Panc1 (cell line): ENCODE measurements at regions not wholly inside any gene's neighbourhood (a gene's known extent, or its start where the extent isn't known, plus 50 kb on each side); places are given as distances from the start of the nearest gene placed in this dataset.

Experiments
- ATAC-seq: fragments of 200-7000 bp; cut with Tn5 transposase; 2 replicates; pipeline ENCODE4 v1.9.1; 2020; ENCODE audit warnings: mild to moderate bottlenecking, moderate library complexity
- BruUV-seq: library from RNA; stranded (reverse); fragments of 400-500 nt; replicated peaks from 2 replicates; lab custom pipeline; 2021; lab: Mats Ljungman, UMichigan
- CTCF ChIA-PET: fragments of 300-600 bp; sonication (Branson Sonifier 250); formaldehyde crosslinking; loops from one replicate; lab custom pipeline; 2022; ENCODE audit warnings: antibody characterized with exemption; lab: Charles Lee
- POLR2A ChIA-PET: fragments of 300-600 bp; sonication (Branson Sonifier 250); formaldehyde crosslinking; loops from one replicate; lab custom pipeline; 2022; ENCODE audit warnings: antibody characterized with exemption; lab: Charles Lee
- DNase-seq: peaks from one replicate; pipeline ENCODE4 v3.0.0-alpha.2; 2010; ENCODE audit warnings: low read depth, low spot score
- H3K27ac ChIP-seq: 2 replicates; pipeline ENCODE4 v1.5.1; 2011; ENCODE audit warnings: mild to moderate bottlenecking, low read length, inconsistent platforms
- H3K27me3 ChIP-seq: fragments of 200-500 bp; sonication (Bioruptor generic); 2 replicates; pipeline ENCODE4 v1.6.0; 2014; ENCODE audit warnings: low read length, inconsistent platforms; ENCODE audit not compliant: control insufficient read depth, insufficient read depth
- H3K36me3 ChIP-seq: fragments of 200-500 bp; sonication (Bioruptor generic); 2 replicates; pipeline ENCODE4 v1.5.1; 2014; ENCODE audit warnings: inconsistent platforms, mild to moderate bottlenecking, low read length, moderate library complexity; ENCODE audit not compliant: control insufficient read depth, insufficient read depth
- H3K4me1 ChIP-seq: 2 replicates; pipeline ENCODE4 v1.5.1; 2011; ENCODE audit warnings: inconsistent platforms, mild to moderate bottlenecking, low read length, moderate library complexity; ENCODE audit not compliant: control insufficient read depth, insufficient read depth
- H3K4me3 ChIP-seq, 2 experiments: 2 replicates each; pipeline ENCODE4 v1.5.1; 2011 to 2012; ENCODE audit warnings: low read depth in 2 of 2, low read length in 2 of 2, mild to moderate bottlenecking in 2 of 2, inconsistent platforms in 1 of 2, moderate library complexity in 1 of 2
- H3K9me3 ChIP-seq: fragments of 200-500 bp; sonication (Bioruptor generic); 2 replicates; pipeline ENCODE4 v1.5.1; 2014; ENCODE audit warnings: low read depth, mild to moderate bottlenecking, inconsistent platforms, low read length, moderate library complexity; ENCODE audit not compliant: control insufficient read depth, insufficient read depth
- POLR2AphosphoS5 ChIP-seq: IDR thresholded peaks from 2 replicates; pipeline ENCODE4 v1.6.1; 2012; ENCODE audit warnings: mild to moderate bottlenecking, low read depth, low read length, moderate library complexity
- SIN3A ChIP-seq: IDR thresholded peaks from 2 replicates; pipeline ENCODE4 v1.6.1; 2012; ENCODE audit warnings: low read depth, mild to moderate bottlenecking, low read length, moderate library complexity, borderline replicate concordance; ENCODE audit not compliant: insufficient read depth
- TCF7L2 ChIP-seq: IDR thresholded peaks from 2 replicates; pipeline ENCODE4 v1.6.1; 2011; ENCODE audit warnings: mild to moderate bottlenecking, low read depth, low read length, inconsistent platforms
- in situ Hi-C: cut with HindIII; loops from 2 replicates; pipeline ENCODE4 v1.10.0; 2016; ENCODE audit warnings: low sequenced_read_pairs, low pct_unique_long_range_greater_than_20kb
- intact Hi-C: fragments of 100-400 bp; cut with micrococcal nuclease; formaldehyde crosslinking; loops from one replicate; pipeline ENCODE4 v1.10.0; 2022; ENCODE audit not compliant: unreplicated experiment
- TF ChIP-seq, protein P1 (sequence below): fragments of 450-650 bp; IDR thresholded peaks from 2 replicates; pipeline ENCODE4 v1.5.1; 2017; ENCODE audit warnings: mild to moderate bottlenecking
- TF ChIP-seq, protein P2 (sequence below), 2 experiments: IDR thresholded peaks; 2 replicates each; pipeline ENCODE4 v1.6.1; 2011 to 2012; ENCODE audit warnings: low read depth in 2 of 2, control low read depth in 1 of 2, low read length in 1 of 2, mild to moderate bottlenecking in 1 of 2, moderate library complexity in 1 of 2; ENCODE audit not compliant: insufficient read depth in 1 of 2

DNA sequence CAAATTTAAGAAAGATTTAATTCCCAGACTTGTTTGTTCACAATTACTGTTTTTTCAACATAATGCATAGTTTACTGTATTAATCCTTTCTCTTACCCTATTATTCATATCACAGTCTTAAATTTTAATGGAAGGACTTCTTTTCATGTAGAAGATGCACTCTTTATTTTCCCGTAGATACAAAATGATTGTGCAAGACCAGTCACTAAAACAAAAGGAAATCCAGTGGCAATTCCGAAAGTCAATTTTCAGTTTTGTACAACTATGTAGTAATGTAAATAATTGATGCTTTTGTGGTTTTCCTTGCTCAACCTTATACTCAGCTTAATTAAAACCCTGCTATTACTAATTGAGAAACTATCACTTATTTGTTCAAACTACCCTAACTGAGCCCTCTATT lies 361.5 kb upstream of the PTCHD4 start:
- Histone ChIP-seq H3K9me3 (no peaks in the 10 kb centered on the region), H3K4me1 (no peaks in the 10 kb centered on the region), H3K4me3 (no peak overlapping the region), H3K27me3 (no peaks in the 10 kb centered on the region), H3K27ac (no peak overlapping the region), H3K36me3 (no peaks in the 10 kb centered on the region)
- ChIA-PET CTCF (no interaction called here), POLR2A (no interaction called here)
- in situ Hi-C loops = no loop called here
- ATAC-seq (no peak), DNase-seq (no peak)
- TF ChIP-seq POLR2AphosphoS5 (no peak), SIN3A (no peak), TCF7L2 (no peak)
- TF ChIP-seq, protein P1, sequence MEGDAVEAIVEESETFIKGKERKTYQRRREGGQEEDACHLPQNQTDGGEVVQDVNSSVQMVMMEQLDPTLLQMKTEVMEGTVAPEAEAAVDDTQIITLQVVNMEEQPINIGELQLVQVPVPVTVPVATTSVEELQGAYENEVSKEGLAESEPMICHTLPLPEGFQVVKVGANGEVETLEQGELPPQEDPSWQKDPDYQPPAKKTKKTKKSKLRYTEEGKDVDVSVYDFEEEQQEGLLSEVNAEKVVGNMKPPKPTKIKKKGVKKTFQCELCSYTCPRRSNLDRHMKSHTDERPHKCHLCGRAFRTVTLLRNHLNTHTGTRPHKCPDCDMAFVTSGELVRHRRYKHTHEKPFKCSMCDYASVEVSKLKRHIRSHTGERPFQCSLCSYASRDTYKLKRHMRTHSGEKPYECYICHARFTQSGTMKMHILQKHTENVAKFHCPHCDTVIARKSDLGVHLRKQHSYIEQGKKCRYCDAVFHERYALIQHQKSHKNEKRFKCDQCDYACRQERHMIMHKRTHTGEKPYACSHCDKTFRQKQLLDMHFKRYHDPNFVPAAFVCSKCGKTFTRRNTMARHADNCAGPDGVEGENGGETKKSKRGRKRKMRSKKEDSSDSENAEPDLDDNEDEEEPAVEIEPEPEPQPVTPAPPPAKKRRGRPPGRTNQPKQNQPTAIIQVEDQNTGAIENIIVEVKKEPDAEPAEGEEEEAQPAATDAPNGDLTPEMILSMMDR = no peak
- intact Hi-C loops = no loop called here
- no TSS peak for BruUV-seq

DNA sequence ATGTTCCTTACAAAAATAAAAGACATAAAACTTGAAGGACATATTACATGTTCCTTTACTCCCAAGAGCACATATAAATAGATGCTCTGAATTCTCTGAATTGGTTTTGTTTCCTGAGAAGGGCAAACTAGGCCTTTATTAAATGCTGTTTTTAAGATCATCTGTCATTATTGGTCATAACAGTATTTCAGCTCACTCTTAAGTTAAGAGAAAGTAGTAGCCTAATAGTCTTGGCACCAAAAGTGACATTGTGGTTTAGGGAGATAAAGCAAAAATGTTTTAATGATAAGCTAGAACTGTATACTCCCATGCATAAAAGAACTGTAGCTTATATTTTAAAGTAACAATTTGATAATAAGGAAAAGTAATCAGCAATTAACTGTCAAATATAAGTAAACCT lies 361.1 kb upstream of the PTCHD4 start:
- H3K4me3 ChIP-seq = no peak overlapping the region
- H3K4me1 ChIP-seq = no peaks in the 10 kb centered on the region
- BruUV-seq = no TSS peak
- in situ Hi-C loops = no loop called here
- TF ChIP-seq, protein P1 = no peak
- no peak for TF ChIP-seq SIN3A
- CTCF ChIA-PET = no interaction called here
- intact Hi-C loops = no loop called here
- H3K36me3 ChIP-seq = no peaks in the 10 kb centered on the region
- DNase-seq = no peak
- POLR2A ChIA-PET = no interaction called here
- ATAC-seq = no peak
- H3K9me3 ChIP-seq = no peaks in the 10 kb centered on the region
- no peak overlapping the region for H3K27ac ChIP-seq
- no peaks in the 10 kb centered on the region for H3K27me3 ChIP-seq

DNA sequence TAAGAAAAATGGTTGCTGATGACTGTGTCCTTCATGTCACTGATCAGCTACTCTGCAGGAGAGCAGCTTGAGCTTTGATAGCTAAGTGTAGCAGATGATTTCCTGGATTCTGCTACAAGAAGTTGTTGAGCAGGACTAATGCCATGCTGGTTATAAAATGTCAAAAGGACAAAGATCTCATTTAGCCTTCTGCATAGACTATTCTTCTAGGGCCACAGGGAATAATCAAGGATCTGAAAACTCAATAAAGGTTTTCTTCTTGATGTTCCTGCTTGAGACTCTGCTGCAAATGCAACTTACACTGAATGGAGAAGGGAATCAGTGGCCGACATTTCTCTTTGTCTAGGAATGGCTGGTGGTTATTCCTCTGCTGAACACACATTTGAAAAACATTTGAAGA lies 360.3 kb upstream of the PTCHD4 start:
- Histone ChIP-seq H3K4me1 (no peaks in the 10 kb centered on the region), H3K27ac (no peak overlapping the region), H3K4me3 (no peak overlapping the region), H3K27me3 (no peaks in the 10 kb centered on the region), H3K9me3 (no peaks in the 10 kb centered on the region), H3K36me3 (no peaks in the 10 kb centered on the region)
- BruUV-seq = no TSS peak
- TF ChIP-seq, protein P2, sequence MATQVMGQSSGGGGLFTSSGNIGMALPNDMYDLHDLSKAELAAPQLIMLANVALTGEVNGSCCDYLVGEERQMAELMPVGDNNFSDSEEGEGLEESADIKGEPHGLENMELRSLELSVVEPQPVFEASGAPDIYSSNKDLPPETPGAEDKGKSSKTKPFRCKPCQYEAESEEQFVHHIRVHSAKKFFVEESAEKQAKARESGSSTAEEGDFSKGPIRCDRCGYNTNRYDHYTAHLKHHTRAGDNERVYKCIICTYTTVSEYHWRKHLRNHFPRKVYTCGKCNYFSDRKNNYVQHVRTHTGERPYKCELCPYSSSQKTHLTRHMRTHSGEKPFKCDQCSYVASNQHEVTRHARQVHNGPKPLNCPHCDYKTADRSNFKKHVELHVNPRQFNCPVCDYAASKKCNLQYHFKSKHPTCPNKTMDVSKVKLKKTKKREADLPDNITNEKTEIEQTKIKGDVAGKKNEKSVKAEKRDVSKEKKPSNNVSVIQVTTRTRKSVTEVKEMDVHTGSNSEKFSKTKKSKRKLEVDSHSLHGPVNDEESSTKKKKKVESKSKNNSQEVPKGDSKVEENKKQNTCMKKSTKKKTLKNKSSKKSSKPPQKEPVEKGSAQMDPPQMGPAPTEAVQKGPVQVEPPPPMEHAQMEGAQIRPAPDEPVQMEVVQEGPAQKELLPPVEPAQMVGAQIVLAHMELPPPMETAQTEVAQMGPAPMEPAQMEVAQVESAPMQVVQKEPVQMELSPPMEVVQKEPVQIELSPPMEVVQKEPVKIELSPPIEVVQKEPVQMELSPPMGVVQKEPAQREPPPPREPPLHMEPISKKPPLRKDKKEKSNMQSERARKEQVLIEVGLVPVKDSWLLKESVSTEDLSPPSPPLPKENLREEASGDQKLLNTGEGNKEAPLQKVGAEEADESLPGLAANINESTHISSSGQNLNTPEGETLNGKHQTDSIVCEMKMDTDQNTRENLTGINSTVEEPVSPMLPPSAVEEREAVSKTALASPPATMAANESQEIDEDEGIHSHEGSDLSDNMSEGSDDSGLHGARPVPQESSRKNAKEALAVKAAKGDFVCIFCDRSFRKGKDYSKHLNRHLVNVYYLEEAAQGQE (IDR thresholded peaks at IDR 0.05; ENCODE audit: insufficient read depth in 1 of 2, low read depth in 2 of 2, low read length in 1 of 2) = no peak
- TF ChIP-seq POLR2AphosphoS5 (no peak), TCF7L2 (no peak), SIN3A (no peak)
- TF ChIP-seq, protein P1 = no peak
- in situ Hi-C loops (no loop called here), intact Hi-C loops (no loop called here)
- DNase-seq (no peak), ATAC-seq (no peak)
- CTCF ChIA-PET = no interaction called here
- POLR2A ChIA-PET = no interaction called here
